Activated gamma-delta T cell treated with Interleukin-2 at 50 U/mL for 16 hours (primary cell): ENCODE measurements at regions not wholly inside any gene's neighbourhood (a gene's known extent, or its start where the extent isn't known, plus 50 kb on each side); places are given as distances from the start of the nearest gene placed in this dataset.
"Not testable (repeated sequence)": the region's sequence is repeated elsewhere in the genome, so short reads cannot be mapped to it uniquely, and the experiment has no call there.

Experiments
- DNase-seq: peaks from one replicate; pipeline ENCODE4 v3.0.0-alpha.2; 2020

- DNase-seq, result no peak
Observed at GRCh38 chr18:78494204-78495085, 485.2 kb upstream of the SALL3 start.

- no peak for DNase-seq
Observed at GRCh38 chr18:78495550-78495949, 484.1 kb upstream of the SALL3 start.

- no peak for DNase-seq
Observed at GRCh38 chr18:78496079-78496478, 483.5 kb upstream of the SALL3 start.

GRCh38 chr18:78497641-78498040 lies 482.0 kb upstream of the SALL3 start:
- no peak for DNase-seq

GRCh38 chr18:78499586-78499985 lies 480.0 kb upstream of the SALL3 start:
- no peak for DNase-seq

- no peak for DNase-seq
Observed at GRCh38 chr18:78501251-78501650, 478.4 kb upstream of the SALL3 start.

- DNase-seq, result no peak
Observed at GRCh38 chr18:78503129-78503528, 476.5 kb upstream of the SALL3 start.

- DNase-seq, result no peak
Observed at GRCh38 chr18:78505851-78506461, 473.7 kb upstream of the SALL3 start.

GRCh38 chr18:78507217-78507616 lies 472.4 kb upstream of the SALL3 start:
- no peak for DNase-seq

GRCh38 chr18:78508228-78508824 lies 471.3 kb upstream of the SALL3 start:
- DNase-seq, result not testable (repeated sequence)

GRCh38 chr18:78510091-78510490 lies 469.5 kb upstream of the SALL3 start:
- DNase-seq, result no peak

GRCh38 chr18:78510636-78511035 lies 469.0 kb upstream of the SALL3 start:
- DNase-seq, result no peak

- DNase-seq, result no peak
Observed at GRCh38 chr18:78511666-78512601, 467.7 kb upstream of the SALL3 start.

GRCh38 chr18:78514910-78515670 lies 464.5 kb upstream of the SALL3 start:
- no peak for DNase-seq

- DNase-seq, result no peak
Observed at GRCh38 chr18:78517328-78517727, 462.3 kb upstream of the SALL3 start.

- DNase-seq, result no peak
Observed at GRCh38 chr18:78517973-78518372, 461.6 kb upstream of the SALL3 start.

- no peak for DNase-seq
Observed at GRCh38 chr18:78518805-78519204, 460.8 kb upstream of the SALL3 start.

GRCh38 chr18:78519394-78520062 lies 460.1 kb upstream of the SALL3 start:
- no peak for DNase-seq

- DNase-seq, result no peak
Observed at GRCh38 chr18:78521136-78521535, 458.5 kb upstream of the SALL3 start.

GRCh38 chr18:78521744-78522143 lies 457.9 kb upstream of the SALL3 start:
- DNase-seq, result no peak

- DNase-seq, result no peak
Observed at GRCh38 chr18:78522507-78522906, 457.1 kb upstream of the SALL3 start.

GRCh38 chr18:78523850-78524249 lies 455.8 kb upstream of the SALL3 start:
- DNase-seq, result no peak
